IMR-90 (cell line): ENCODE measurements at regions not wholly inside any gene's neighbourhood (a gene's known extent, or its start where the extent isn't known, plus 50 kb on each side); places are given as distances from the start of the nearest gene placed in this dataset.
A peak's percentile ranks its signal among the peaks of the same experiment; 100 is the strongest.

Source experiments
- ATAC-seq: fragments of 200-7000 bp; cut with Tn5 transposase; 2 replicates; pipeline ENCODE4 v1.9.1; 2020; ENCODE audit warnings: low read depth, mild to moderate bottlenecking, moderate library complexity
- BruUV-seq: library from RNA; stranded (reverse); fragments of 400-500 nt; replicated peaks from 2 replicates; lab custom pipeline; 2021; lab: Mats Ljungman, UMichigan
- CTCF ChIA-PET: fragments of 300-600 bp; formaldehyde crosslinking; extraction: SDS; loops from one replicate; lab custom pipeline; 2021; ENCODE audit warnings: antibody characterized with exemption; lab: Yijun Ruan, JAX
- POLR2A ChIA-PET: fragments of 300-600 bp; sonication (Branson Sonifier 250); formaldehyde crosslinking; loops from one replicate; lab custom pipeline; 2022; ENCODE audit warnings: antibody characterized with exemption; ENCODE audit not compliant: unreplicated experiment; lab: Charles Lee
- DNase-seq: peaks from one replicate; pipeline ENCODE4 v3.0.0; 2013
- H2AFZ ChIP-seq: replicated peaks from 2 replicates; pipeline ENCODE3; 2013; ENCODE audit warnings: low read length, mild to moderate bottlenecking; ENCODE audit not compliant: poor library complexity
- H2AK5ac ChIP-seq: 2 replicates; pipeline ENCODE4 v1.6.1; 2013; ENCODE audit warnings: low read depth, low read length, inconsistent platforms
- H2AK9ac ChIP-seq: replicated peaks from 2 replicates; pipeline ENCODE3; 2013; ENCODE audit warnings: mild to moderate bottlenecking, low read depth, low read length, moderate library complexity; ENCODE audit not compliant: poor library complexity
- H2BK120ac ChIP-seq: 2 replicates; pipeline ENCODE4 v1.6.1; 2013; ENCODE audit warnings: low read depth, low read length, inconsistent platforms
- H2BK15ac ChIP-seq: 3 replicates; pipeline ENCODE4 v1.6.1; 2013; ENCODE audit warnings: low read depth, low read length, inconsistent platforms
- H2BK20ac ChIP-seq: 2 replicates; pipeline ENCODE4 v1.6.1; 2013; ENCODE audit warnings: low read depth, mild to moderate bottlenecking, inconsistent platforms, low read length, moderate library complexity
- H2BK5ac ChIP-seq: 2 replicates; pipeline ENCODE4 v1.6.1; 2013; ENCODE audit warnings: mild to moderate bottlenecking, low read depth, low read length, inconsistent platforms; ENCODE audit not compliant: poor library complexity, severe bottlenecking
- H3K14ac ChIP-seq: replicated peaks from 2 replicates; pipeline ENCODE4 v1.6.1; 2013; ENCODE audit warnings: low read depth, low read length, inconsistent platforms
- H3K18ac ChIP-seq: 2 replicates; pipeline ENCODE4 v1.6.1; 2013; ENCODE audit warnings: low read depth, low read length, control low read depth
- H3K23ac ChIP-seq: 2 replicates; pipeline ENCODE4 v1.6.1; 2013; ENCODE audit warnings: low read depth, low read length, inconsistent platforms
- H3K27ac ChIP-seq: 2 replicates; pipeline ENCODE4 v1.5.1; 2013; ENCODE audit warnings: mild to moderate bottlenecking, control low read depth, low read length; ENCODE audit not compliant: insufficient read depth
- H3K27me3 ChIP-seq: 2 replicates; pipeline ENCODE4 v1.6.1; 2013; ENCODE audit warnings: low read length; ENCODE audit not compliant: control insufficient read depth, insufficient read depth
- H3K36me3 ChIP-seq: 2 replicates; pipeline ENCODE4 v1.6.1; 2013; ENCODE audit warnings: low read length, mixed read lengths; ENCODE audit not compliant: control insufficient read depth, insufficient read depth
- H3K4ac ChIP-seq: 2 replicates; pipeline ENCODE4 v1.6.1; 2013; ENCODE audit warnings: low read depth, low read length, inconsistent platforms
- H3K4me1 ChIP-seq: 2 replicates; pipeline ENCODE4 v1.6.1; 2013; ENCODE audit warnings: low read length, mixed read lengths; ENCODE audit not compliant: control insufficient read depth, insufficient read depth
- H3K4me2 ChIP-seq: 2 replicates; pipeline ENCODE4 v1.6.1; 2013; ENCODE audit warnings: low read depth, mild to moderate bottlenecking, control low read depth, low read length, moderate library complexity
- H3K4me3 ChIP-seq: 2 replicates; pipeline ENCODE4 v1.5.1; 2013; ENCODE audit warnings: low read depth, mild to moderate bottlenecking, control low read depth, low read length, moderate library complexity; ENCODE audit not compliant: insufficient read depth
- H3K56ac ChIP-seq: 2 replicates; pipeline ENCODE4 v1.6.1; 2013; ENCODE audit warnings: low read length, inconsistent platforms; ENCODE audit not compliant: insufficient read depth; ENCODE audit errors: extremely low read depth
- H3K79me1 ChIP-seq, 2 experiments: 2 replicates each; pipeline ENCODE4 v1.6.1; 2013; ENCODE audit warnings: low read length in 2 of 2, inconsistent platforms in 1 of 2, low read depth in 1 of 2
- H3K9ac ChIP-seq: 2 replicates; pipeline ENCODE4 v1.6.1; 2013; ENCODE audit warnings: low read depth, low read length, control low read depth
- H3K9me1 ChIP-seq: 2 replicates; pipeline ENCODE4 v1.6.1; 2013; ENCODE audit warnings: low read length, inconsistent platforms; ENCODE audit not compliant: insufficient read depth
- H3K9me3 ChIP-seq: 2 replicates; pipeline ENCODE4 v1.6.1; 2013; ENCODE audit warnings: low read length; ENCODE audit not compliant: control insufficient read depth, insufficient read depth
- H4K20me1 ChIP-seq: 2 replicates; pipeline ENCODE4 v1.6.1; 2013; ENCODE audit warnings: low read length, inconsistent platforms; ENCODE audit not compliant: insufficient read depth
- H4K5ac ChIP-seq: 2 replicates; pipeline ENCODE4 v1.6.1; 2013; ENCODE audit warnings: mild to moderate bottlenecking, low read depth, low read length, control low read depth
- H4K8ac ChIP-seq, 2 experiments: 2 replicates each; pipeline ENCODE4 v1.6.1; 2013; ENCODE audit warnings: low read depth in 2 of 2, low read length in 2 of 2, control low read depth in 1 of 2, inconsistent platforms in 1 of 2
- H4K91ac ChIP-seq: 2 replicates; pipeline ENCODE4 v1.6.1; 2013; ENCODE audit warnings: low read depth, low read length, inconsistent platforms; ENCODE audit not compliant: insufficient read depth
- BHLHE40 ChIP-seq: fragments of 150-350 bp; IDR thresholded peaks from 2 replicates; pipeline ENCODE4 v1.6.1; 2016; ENCODE audit warnings: mild to moderate bottlenecking, low read depth, low read length
- FOS ChIP-seq: fragments of 150-350 bp; IDR thresholded peaks from 2 replicates; pipeline ENCODE4 v1.6.1; 2016; ENCODE audit warnings: low read depth, low read length
- WGBS, 2 experiments: methylation state at CpG; one replicate each; pipeline versions ENCODE4 v1.1.5 to v1.1.7; 2013; ENCODE audit warnings: missing lambda C conversion rate in 2 of 2; ENCODE audit not compliant: insufficient read length in 1 of 2; ENCODE audit errors: extremely low coverage in 2 of 2; 5-methylcytosine and 5-hydroxymethylcytosine counted together
- dilution Hi-C: fragments of 300-500 bp; cut with HindIII; formaldehyde crosslinking; loops from one replicate; pipeline ENCODE4 v1.14.3; 2018; ENCODE audit warnings: low sequenced_read_pairs; ENCODE audit not compliant: unreplicated experiment
- in situ Hi-C: fragments of 300-500 bp; cut with MboI; formaldehyde crosslinking; loops from 3 replicates; pipeline ENCODE4 v1.14.3; 2019; ENCODE audit warnings: low sequenced_read_pairs, inconsistent platforms, mixed read lengths
- intact Hi-C: fragments of 100-400 bp; cut with micrococcal nuclease; formaldehyde crosslinking; loops from 2 replicates; pipeline ENCODE4 v1.10.0; 2022
- TF ChIP-seq, protein P1 (sequence below): fragments of 150-350 bp; IDR thresholded peaks from 2 replicates; pipeline ENCODE4 v1.6.1; 2017; ENCODE audit warnings: mild to moderate bottlenecking, antibody characterized with exemption, low read length, low read depth

GRCh38 chr20:4512891-4513550 lies 173.2 kb upstream of the PRNP start:
- no peaks in the 10 kb centered on the region for H4K20me1 ChIP-seq
- peak overlapping the region; percentile 90; the same call in 1 of the 2 replicates for H3K18ac ChIP-seq
- H2AFZ ChIP-seq: no peak overlapping the region
- peak overlapping the region; percentile 93 for H2AK5ac ChIP-seq
- intact Hi-C loops (loop anchor here (2.0 kb wide), 1 partner anchor 32 kb away; no protein-coding TSS in a partner anchor), in situ Hi-C loops (no loop called here), dilution Hi-C loops (no loop called here)
- no peak overlapping the region for H2AK9ac ChIP-seq
- H3K9me1 ChIP-seq: peaks cover 5% of the 10 kb centered on the region
- H2BK5ac ChIP-seq: peak overlapping the region; percentile 92
- H3K9ac ChIP-seq: no peak overlapping the region
- no peak overlapping the region; the same call in 1 of the 2 replicates for H4K5ac ChIP-seq
- peak overlapping the region; percentile 80; the same call in 1 of the 2 replicates for H3K4ac ChIP-seq
- H2BK120ac ChIP-seq: peak overlapping the region; percentile 95
- TF ChIP-seq BHLHE40 (peak; percentile 61), FOS (peak; percentile 95)
- TF ChIP-seq, protein P1, sequence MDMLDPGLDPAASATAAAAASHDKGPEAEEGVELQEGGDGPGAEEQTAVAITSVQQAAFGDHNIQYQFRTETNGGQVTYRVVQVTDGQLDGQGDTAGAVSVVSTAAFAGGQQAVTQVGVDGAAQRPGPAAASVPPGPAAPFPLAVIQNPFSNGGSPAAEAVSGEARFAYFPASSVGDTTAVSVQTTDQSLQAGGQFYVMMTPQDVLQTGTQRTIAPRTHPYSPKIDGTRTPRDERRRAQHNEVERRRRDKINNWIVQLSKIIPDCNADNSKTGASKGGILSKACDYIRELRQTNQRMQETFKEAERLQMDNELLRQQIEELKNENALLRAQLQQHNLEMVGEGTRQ: no peak; the same call in 1 of the 2 replicates
- H2BK15ac ChIP-seq: peak overlapping the region; percentile 89
- BruUV-seq: no TSS peak
- H3K4me1 ChIP-seq: peaks cover 5% of the 10 kb centered on the region; the same call in 1 of the 2 replicates
- peaks cover 0 to 7% of the 10 kb centered on the region in 2 experiments; a peak in 1 of 4 replicates for H3K79me1 ChIP-seq
- POLR2A ChIA-PET: no interaction called here
- H4K91ac ChIP-seq: peak overlapping the region; percentile 82
- no peak overlapping the region; the same call in 1 of the 2 replicates for H3K27ac ChIP-seq
- H3K14ac ChIP-seq: peak overlapping the region; percentile 91
- no CpG with 5 or more reads among the region's 3 CpGs for WGBS, 2 experiments
- no peak overlapping the region for H3K56ac ChIP-seq
- ATAC-seq (peak; percentile 82), DNase-seq (peak; percentile 95)
- H3K36me3 ChIP-seq: no peaks in the 10 kb centered on the region
- peak overlapping the region; percentile 47 to 86; a peak in 3 of 4 replicates for H4K8ac ChIP-seq
- peak overlapping the region; percentile 43; the same call in 1 of the 2 replicates for H3K23ac ChIP-seq
- CTCF ChIA-PET: no interaction called here
- H3K9me3 ChIP-seq: no peaks in the 10 kb centered on the region; the same call in 1 of the 2 replicates
- no peak overlapping the region for H3K4me3 ChIP-seq
- H3K4me2 ChIP-seq: no peak overlapping the region
- H2BK20ac ChIP-seq: peak overlapping the region; percentile 98
- H3K27me3 ChIP-seq: no peaks in the 10 kb centered on the region
